ENCODE measurements at regions not wholly inside any gene's neighbourhood (a gene's known extent, or its start where the extent isn't known, plus 50 kb on each side); places are given as distances from the start of the nearest gene placed in this dataset.
"Not testable (repeated sequence)": the region's sequence is repeated elsewhere in the genome, so short reads cannot be mapped to it uniquely, and the experiment has no call there.

DNA sequence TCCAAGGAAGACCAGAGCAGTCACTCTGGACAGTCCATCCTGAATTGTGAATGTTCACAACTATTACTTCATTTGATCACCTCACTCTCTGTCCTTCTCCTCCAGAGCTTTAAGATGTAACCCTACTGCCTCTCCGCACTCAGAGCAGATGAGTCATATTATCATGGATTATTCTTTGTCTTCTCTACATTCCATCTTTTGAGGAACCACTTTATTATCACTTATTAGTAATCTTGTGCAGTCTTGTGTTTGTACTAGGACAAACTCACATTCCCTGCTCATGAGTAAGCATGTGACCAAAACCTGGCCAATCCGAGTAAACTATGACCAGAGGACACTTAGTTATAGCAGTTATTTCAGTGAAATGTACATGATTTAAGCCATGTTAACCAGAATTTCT, 401.5 kb upstream of the ADGRB3 start:
- no peak for DNase-seq

DNA sequence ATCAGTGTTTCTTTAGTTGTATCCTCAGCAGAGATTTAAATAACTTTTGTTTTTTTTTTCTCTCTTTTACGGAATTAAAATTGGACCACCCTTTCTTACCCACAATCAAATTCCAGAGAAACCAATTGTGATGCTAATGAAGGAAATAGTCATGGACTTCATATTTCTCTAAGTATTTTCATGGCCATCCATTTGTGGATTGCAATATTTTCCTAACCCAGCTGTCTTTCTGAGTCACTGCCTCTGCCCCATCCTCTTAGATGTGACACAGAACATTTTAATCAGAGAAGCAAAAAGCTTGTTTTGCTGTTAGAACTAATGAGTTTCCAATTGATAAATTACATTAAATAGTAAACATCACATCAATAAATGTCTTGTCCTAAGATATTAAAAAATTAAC, 405.5 kb upstream of the ADGRB3 start:
- DNase-seq = no peak

DNA sequence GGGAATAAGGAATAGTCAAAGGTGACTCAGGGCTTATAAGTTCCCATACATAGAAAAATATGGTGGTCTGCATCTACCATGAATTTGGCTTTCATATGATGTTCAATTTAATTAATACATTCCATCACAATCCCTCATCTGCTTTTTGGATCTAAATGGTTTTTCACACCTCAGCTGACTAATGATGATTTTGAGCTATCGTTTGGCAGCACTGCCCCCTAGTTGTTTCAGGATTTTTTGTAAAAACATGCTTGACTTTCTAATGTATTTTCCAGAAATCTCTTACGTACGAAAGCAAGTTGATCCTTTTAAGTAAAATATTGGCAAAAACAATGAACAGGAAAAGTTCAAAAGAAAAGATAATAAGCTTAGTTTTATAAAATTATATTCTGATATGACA, 408.6 kb upstream of the ADGRB3 start:
- no peak for DNase-seq

DNA sequence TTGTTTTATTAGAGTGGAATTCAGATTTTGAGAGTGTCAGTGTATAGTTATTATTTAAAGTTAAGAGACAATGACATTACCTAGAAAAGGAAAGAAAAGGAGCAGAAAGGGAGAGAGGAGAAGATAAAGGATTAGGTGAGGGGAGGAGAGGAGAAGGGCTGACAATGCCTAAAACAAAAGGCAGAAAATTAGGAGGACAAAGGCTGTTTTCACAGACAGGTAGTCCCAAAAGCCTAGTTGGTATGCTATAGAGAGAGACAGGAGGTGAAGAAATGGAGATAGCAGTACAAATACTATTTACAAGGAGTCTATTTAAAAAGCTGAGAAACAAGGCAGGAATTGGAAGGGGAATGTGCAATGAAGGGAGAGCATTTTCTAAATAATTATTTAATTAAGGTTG, 409.4 kb upstream of the ADGRB3 start:
- DNase-seq = no peak

DNA sequence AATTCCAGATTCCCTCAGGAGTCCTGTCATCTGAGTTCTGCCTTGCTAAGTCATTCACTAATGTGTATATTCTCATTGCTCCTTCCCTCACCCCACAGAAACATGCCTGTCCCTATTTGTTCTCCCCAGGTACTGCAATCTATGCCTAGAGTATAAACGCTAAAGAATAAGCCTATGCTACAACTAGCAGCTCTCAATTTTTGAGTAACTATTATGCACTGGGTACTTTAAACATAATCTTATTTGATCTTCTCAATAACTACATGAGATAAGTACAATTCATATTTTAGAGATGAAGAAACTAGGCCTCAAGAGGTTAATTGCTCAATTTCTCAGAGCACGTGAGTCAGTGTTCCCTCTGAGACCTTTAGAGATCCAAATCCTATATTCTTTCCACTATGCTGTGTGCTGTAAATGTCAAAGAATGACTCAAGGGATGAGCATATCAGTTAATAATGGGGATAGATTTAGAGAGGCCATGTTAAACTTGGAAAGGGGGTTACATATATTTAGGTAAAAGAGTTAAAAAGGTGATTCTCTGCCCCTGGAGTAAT, 423.8 kb upstream of the ADGRB3 start:
- DNase-seq = no peak

DNA sequence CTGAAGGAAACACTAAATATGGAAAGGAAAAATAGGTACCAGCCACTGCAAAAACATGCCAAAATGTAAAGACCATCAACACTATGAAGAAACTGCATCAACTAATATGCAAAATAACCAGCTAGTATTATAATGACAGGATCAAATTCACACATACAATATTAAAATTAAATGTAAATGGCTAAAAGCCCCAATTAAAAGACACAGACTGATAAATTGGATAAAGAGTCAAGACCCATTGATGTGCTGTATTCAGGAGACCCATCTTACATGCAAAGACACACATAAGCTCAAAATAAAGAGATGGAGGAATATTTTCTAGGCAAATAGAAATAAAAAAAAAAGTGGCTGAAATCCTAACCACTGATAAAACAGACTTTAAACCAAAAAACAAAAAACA, 427.5 kb upstream of the ADGRB3 start:
- not testable (repeated sequence) for DNase-seq

DNA sequence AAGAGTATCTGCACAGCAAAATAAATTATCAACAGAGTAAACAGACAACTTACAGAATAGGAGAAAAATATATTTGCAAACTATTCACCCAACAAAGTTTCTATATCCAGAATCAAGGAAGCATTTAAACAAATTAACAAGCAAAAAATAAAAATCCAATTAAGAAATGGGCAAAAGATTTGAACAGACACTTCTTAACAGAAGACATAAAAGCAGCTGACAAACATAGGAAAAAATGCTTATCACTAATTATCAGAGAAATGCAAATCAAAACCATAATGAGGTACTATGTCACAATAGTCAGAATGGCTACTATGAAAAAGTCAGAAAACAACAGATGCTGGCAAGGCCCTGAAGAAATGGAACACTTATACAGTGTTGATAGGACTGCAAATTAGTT, 434.2 kb upstream of the ADGRB3 start:
- DNase-seq = no peak

DNA sequence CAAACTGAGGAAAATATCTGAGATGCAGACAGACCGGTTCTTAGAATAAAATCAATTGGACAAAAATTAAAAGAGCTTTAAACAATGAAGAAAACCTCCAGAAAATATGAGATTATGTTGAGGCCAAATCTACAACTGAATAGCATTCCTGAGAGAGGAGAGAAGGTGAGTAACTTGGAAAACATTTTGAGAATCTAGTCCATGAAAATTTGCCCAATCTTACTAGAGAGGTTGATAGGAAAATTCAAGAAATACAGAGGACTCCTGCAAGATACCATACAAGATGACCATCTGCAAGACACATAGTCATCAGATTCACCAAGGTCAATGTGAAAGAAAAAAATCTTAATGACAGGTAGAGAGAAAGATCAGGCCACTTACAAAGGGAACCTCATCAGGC, 437.7 kb upstream of the ADGRB3 start:
- no peak for DNase-seq

DNA sequence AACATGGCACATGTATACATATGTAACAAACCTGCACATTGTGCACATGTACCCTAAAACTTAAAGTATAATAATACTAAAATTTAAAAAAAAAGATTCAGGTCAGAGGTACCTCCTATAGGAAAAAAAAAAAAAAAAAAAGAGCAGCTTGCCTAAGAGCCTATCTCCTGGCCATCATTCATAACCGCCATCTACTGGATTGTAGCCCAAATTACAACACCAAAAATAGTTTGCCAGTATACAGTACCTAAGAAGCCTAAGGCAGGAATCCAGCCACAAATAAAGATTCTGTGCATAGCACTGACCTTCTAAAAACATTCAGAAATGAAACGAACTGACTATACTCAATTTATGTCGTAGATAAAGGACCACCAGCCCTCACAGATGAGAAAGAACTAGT, 438.4 kb upstream of the ADGRB3 start:
- DNase-seq = no peak

DNA sequence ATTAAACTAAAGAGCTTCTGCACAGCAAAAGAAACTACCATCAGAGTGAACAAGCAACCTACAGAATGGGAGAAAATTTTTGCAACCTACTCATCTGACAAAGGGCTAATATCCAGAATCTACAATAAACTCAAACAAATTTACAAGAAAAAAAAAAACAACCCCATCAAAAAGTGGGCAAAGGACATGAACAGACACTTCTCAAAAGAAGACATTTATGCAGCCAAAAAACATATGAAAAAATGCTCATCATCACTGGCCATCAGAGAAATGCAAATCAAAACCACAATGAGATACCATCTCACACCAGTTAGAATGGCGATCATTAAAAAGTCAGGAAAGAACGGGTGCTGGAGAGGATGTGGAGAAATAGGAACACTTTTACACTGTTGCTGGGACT, 439.3 kb upstream of the ADGRB3 start:
- not testable (repeated sequence) for DNase-seq

DNA sequence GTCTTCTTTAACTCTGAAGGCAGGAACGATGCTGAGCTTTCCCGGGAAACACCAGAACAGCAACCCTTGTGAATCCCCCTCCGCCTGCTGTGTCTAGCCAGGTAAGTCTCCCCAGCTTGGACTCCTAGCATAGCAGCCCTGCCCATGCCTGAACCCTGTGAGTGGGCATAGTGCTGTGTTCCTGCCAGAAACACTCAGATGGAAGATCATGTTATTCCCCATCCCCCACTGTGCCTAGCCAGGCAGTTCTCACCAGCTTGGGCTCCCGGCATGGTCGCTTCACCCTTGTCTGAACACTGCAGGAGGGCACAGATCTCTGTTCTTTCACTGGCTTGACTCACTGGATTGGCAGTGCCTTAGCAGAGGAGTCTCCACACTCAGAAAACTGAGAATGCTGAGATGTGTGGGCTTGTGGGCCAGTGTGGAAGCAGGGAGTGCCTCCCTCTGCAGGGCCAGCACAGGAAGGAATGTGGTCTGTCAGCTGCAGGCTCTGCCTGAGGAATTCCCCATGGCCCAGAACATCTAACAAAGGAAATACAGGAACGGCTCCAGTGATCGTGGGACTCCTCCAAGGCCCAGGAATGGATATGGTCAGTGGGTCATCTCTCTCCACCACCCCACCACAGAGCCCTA, 440.1 kb upstream of the ADGRB3 start:
- no peak for DNase-seq

DNA sequence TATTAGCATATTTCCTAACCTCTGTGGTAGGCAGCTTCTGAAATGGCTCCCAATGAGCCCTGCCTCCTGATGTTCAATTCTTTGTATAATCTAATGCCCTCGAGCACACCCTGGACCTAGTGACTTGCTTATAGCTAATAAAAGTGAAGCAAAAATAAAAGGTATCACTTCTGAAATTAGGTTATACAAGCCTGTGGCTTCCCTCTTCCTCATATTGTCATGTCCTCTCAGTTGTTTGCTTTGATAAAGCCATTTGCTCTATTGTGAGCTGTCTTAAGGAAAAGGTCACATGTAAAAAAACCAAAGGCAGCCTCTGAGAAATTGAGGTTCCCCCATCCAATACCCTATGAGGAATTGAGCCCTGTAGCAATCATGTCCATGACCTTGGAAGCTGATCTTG, 442.1 kb upstream of the ADGRB3 start:
- DNase-seq = no peak

DNA sequence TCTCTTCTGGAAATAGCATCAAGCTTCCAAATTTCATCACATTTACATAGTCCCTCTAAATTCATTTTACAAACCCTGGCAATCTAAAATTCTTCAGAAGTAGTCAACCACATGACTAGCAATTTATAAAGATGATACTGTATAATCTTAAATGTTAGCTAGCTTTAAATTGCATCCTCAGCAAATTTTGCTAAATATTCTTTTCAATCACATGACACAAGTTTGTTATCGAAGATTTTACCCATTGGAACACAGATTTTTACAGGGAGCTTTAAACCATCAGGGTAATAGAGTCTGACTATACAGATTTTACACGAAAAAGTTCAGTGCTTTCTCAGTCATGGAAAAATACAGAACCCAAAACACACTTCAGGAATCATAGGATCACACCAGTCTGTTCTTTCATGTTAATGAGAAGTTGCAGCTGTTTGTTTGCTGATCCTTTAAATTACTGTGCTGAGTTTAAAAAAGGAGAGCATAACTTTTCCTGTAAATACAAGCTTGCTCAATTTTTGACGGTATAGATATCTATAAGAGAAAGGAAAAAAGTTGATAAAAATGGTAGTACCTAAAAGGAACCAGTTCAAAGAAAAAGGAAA, 445.8 kb upstream of the ADGRB3 start:
- DNase-seq = no peak

DNA sequence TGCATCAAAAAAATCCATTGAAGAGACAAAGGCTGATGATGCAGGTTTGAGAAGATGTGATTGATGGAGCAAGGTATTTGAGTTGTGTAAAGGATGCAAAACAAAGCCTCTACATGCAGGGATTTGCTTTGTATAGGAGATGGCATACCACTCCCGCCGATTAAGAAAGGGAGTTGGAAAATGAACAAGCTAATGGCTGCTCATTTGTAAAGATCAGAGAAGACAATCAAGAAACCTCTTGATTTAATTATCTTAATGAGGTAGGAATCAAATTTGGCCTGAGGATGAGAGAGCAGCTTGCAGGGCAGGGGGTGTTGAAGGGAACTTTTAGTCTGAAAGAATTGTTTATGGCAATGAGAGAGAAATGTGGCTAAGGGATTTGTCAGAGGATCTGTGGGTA, 448.2 kb upstream of the ADGRB3 start:
- no peak for DNase-seq

DNA sequence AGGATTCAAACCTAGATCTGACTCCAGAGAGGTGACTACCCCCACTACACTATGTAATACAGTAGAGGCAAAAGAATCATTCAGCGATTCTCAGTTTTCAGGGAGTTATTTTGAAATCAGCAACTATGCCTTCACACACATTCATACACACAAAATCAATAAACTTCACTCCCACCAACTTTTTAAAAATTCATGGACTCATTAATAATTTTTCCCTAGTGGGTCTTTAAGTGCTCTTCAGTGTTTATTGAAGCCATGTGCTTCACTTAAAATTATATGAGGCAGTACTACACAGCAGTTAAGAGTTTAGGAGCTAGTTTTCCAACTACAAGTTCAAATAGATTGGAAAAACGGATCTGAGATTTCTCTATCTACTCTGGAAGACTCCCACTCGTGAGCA, 452.7 kb upstream of the ADGRB3 start:
- no peak for DNase-seq

DNA sequence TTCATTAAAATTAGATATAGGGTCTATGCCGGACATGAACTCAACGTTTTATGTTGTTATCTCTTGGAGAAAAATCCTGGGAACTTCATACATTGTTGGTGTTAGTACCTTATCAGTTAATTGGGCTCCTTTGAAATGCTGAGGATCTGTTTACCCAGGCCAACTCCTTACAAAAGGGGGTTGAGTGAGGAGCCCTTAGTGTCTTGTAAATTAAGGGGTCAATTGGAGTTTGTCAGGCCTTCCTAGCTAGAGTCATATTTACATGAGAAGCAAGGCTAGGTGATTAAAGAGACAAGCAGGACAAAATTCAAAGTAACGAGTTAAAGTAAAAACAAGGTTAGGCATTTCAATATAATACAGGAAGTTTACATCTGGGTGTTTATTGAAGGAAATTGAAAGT, 454.1 kb upstream of the ADGRB3 start:
- DNase-seq = not testable (repeated sequence)

DNA sequence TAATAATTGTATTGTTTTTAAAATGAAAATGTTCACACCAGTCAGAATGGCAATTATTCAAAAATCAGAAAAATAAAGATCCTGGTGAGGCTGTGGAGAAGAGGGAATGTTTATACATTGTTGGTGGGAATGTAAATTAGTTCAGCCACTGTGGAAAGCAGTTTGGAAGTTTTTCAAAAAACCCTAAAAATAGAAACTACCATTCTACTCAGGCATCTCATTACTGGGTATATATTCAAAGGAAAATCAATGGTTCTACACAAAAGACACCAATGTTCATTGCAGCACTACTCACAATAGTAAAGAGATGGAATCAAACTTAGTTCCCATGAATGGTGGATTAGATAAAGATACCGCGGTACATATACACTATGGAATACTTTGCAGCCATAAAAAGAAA, 461.5 kb upstream of the ADGRB3 start:
- DNase-seq = no peak

DNA sequence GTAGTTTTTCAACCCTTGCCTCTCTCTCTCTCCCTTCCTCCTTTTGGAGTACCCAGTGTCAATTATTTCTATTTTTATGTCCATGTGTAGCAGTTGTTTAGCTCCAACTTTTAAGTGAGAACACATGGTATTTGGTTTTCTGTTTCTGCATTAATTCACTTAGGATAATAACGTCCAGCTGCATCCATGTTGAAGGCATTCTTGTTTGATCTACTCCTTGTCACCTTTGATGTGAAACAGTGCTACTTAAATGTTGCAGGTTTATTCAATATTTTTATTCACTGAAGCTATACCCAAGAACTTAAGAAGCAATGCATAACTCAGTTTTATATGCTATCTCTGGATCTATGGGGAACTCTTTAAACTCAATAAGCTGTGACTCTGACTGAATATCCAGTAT, 465.2 kb upstream of the ADGRB3 start:
- no peak for DNase-seq

DNA sequence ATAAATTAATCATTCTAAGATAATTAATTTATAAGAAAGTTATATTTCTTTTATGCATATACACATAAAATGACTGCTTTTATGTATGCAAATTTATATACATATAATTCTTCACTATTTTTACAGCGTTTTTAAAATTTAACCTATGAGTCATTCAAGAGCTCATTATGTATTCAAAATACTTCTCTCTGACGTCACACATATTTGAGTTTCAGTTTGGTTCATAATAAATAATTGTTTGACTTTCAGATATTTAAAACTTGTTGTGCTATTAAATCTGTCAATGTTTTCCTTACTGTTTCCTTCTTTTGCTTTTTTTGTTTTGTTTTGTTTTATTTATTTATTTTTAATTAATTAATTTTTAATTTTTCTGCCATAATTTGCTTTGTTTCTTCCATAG, 467.5 kb upstream of the ADGRB3 start:
- no peak for DNase-seq

DNA sequence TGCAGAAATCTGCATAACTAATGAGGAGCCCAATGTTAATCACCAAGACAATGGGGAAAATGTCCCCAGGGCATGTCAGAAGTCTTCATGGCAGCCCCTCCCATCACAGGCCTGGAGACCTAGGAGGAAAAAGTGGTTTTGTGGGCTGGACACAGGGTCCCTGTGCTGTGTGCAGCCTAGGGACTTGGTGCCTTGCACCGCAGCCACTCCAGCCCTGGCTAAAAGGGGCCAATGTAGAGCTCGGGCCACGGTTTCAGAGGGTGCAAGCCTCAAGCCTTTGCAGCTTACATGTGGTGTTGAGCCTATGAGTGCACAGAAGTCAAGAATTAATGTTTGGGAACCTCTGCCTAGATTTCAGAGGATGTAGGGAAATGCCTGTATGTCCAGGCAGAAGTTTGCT, 474.3 kb upstream of the ADGRB3 start:
- DNase-seq = not testable (repeated sequence)

DNA sequence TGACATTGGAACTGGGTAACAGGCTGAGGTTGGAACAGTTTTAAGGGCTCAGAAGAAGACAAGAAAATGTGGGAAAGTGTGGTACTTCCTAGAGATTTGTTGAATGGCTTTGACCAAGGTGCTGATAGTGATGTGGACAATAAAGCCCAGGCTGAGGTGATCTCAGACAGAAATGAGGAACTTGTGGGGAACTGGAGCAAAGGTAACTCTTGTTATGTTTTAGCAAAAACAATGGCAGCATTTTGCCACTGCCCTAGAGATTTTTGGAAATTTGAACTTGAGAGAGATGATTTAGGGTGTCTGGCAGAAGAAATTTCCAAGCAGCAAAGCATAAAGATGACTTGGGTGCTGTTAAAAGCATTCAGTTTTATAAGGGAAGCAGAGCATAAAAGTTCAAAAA, 474.7 kb upstream of the ADGRB3 start:
- no peak for DNase-seq

DNA sequence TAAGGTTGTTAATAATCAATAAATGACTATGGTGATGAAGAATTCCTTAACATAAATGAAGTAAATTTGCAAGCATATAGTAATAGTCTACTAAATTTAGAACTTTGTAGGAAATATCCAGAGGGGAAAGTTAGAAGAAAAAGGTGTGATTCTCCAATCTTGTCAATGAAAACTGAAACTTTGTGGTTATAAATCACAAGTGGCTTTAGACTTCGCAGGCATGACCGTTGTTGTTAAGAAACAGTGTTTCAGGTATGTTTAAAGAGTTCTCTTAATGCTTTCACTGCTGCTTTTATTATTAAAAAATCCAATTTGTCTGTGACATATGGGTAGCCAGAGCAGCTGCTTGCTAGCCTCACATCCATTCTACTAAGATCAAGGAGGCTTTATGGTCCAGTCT, 475.6 kb upstream of the ADGRB3 start:
- no peak for DNase-seq

DNA sequence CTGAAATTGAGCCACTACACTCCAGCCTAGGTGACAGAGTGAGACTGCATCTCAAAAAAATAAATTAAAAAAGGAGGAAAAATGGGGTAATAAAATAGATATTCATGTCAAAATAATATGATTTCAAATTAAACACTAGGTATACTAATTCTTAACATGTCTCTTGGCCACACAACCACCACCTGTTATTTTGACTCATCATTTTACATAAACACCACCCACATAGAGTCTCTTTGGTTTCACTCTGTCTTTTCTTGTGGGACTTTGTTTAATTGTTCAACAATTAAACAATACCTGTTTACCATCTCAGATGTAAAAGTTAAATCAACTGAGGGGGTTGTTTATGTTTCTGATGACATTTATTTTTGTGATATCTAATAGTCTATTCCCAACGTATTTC, 476.8 kb upstream of the ADGRB3 start:
- DNase-seq = no peak

DNA sequence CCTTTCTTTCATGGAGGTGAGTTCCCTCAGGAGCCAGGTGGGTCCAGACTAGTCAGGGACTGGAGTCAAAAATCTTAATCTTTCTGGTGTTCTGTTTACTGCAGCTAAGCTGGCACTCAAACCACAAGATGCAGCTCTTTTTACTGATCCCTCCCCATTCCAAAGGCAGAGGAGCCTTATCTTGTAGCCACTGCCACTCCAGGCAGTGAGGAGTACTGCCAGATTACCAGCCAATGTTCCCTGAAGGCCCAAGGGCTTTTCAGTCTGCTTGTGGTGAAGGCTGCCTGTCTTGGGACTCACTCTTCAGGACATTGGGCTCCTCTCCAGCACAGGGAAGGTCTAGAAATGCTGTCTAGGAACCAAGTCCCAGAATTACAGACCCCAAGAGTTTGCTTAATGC, 490.4 kb upstream of the ADGRB3 start:
- no peak for DNase-seq

DNA sequence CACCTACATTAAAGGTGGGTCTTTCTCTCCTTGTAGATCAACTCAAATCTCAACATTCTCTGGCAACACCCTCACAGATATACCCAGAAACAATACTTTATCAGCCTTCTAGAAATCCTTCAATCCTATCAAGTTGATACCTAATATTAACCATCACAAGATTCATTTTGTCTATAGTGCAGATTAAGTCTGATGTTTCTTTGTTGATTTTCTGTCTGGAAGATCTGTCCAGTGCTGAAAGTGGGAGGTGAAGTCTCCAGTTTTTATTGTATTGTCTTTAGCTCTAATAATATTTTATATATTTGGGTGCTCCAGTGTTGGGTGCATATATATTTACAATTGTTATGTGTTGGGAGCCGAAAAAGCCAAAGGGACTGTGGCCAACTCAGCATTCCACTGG, 493.9 kb upstream of the ADGRB3 start:
- DNase-seq = no peak

Measured in NCI-H1694 (cell line).